Osteoblast (primary cell): ENCODE measurements at regions not wholly inside any gene's neighbourhood (a gene's known extent, or its start where the extent isn't known, plus 50 kb on each side); places are given as distances from the start of the nearest gene placed in this dataset.

Experiments
- DNase-seq: peaks from one replicate; pipeline ENCODE4 v3.0.0; 2011; ENCODE audit warnings: low spot score, mixed read lengths; ENCODE audit not compliant: insufficient read length; ENCODE audit errors: missing footprints
- H2AFZ ChIP-seq: 2 replicates; pipeline ENCODE4 v1.6.0; 2011; ENCODE audit warnings: mild to moderate bottlenecking, low read length
- H3K27ac ChIP-seq: 2 replicates; pipeline ENCODE4 v1.5.1; 2011; ENCODE audit warnings: mild to moderate bottlenecking, low read depth, low read length, moderate library complexity
- H3K27me3 ChIP-seq: 2 replicates; pipeline ENCODE4 v1.6.0; 2012; ENCODE audit warnings: mild to moderate bottlenecking, control low read depth, inconsistent platforms, low read length, moderate library complexity; ENCODE audit not compliant: insufficient read depth
- H3K36me3 ChIP-seq: 2 replicates; pipeline ENCODE4 v1.5.1; 2011; ENCODE audit warnings: mild to moderate bottlenecking, low read length, control low read depth, moderate library complexity; ENCODE audit not compliant: insufficient read depth
- H3K4me1 ChIP-seq: 2 replicates; pipeline ENCODE4 v1.5.1; 2011; ENCODE audit warnings: mild to moderate bottlenecking, low read length, control low read depth, moderate library complexity; ENCODE audit not compliant: insufficient read depth
- H3K4me2 ChIP-seq: 2 replicates; pipeline ENCODE4 v1.6.0; 2011; ENCODE audit warnings: mild to moderate bottlenecking, low read length; ENCODE audit not compliant: insufficient read depth
- H3K4me3 ChIP-seq: fragments of 200-600 bp; sonication (generic); 3 replicates; pipeline ENCODE4 v1.5.1; 2012; ENCODE audit warnings: mild to moderate bottlenecking, low read length, inconsistent platforms; ENCODE audit not compliant: insufficient read depth
- H3K79me2 ChIP-seq: 2 replicates; pipeline ENCODE4 v1.6.0; 2012; ENCODE audit warnings: mild to moderate bottlenecking, low read length, control low read depth, inconsistent platforms; ENCODE audit not compliant: insufficient read depth
- H3K9me3 ChIP-seq: 2 replicates; pipeline ENCODE4 v1.5.1; 2011; ENCODE audit warnings: low read depth, low read length, control low read depth
- H4K20me1 ChIP-seq: 2 replicates; pipeline ENCODE4 v1.6.0; 2012; ENCODE audit warnings: mild to moderate bottlenecking, low read length, control low read depth; ENCODE audit not compliant: insufficient read depth
- CTCF ChIP-seq: IDR thresholded peaks from 2 replicates; pipeline ENCODE4 v1.5.1; 2011; ENCODE audit warnings: mild to moderate bottlenecking, low read depth, low read length, moderate library complexity; ENCODE audit errors: extremely low read depth

GRCh38 chr5:173557123-173557903 is 59.1 kb downstream of the BOD1 start:
- no peaks in the 10 kb centered on the region for H3K36me3 ChIP-seq
- H3K4me3 ChIP-seq: no peak overlapping the region
- no peak for TF ChIP-seq CTCF
- H2AFZ ChIP-seq: peak overlapping the region; percentile 33
- no peaks in the 10 kb centered on the region for H3K79me2 ChIP-seq
- H3K4me1 ChIP-seq: peaks cover 7% of the 10 kb centered on the region
- H3K9me3 ChIP-seq: no peaks in the 10 kb centered on the region
- no peaks in the 10 kb centered on the region for H4K20me1 ChIP-seq
- no peaks in the 10 kb centered on the region for H3K27me3 ChIP-seq
- no peak for DNase-seq
- H3K27ac ChIP-seq: no peak overlapping the region
- no peak overlapping the region for H3K4me2 ChIP-seq

GRCh38 chr5:173556142-173557028 is 60.1 kb downstream of the BOD1 start:
- Histone ChIP-seq H3K27ac (no peak overlapping the region), H3K4me2 (no peak overlapping the region), H3K4me1 (peaks cover 7% of the 10 kb centered on the region), H3K27me3 (no peaks in the 10 kb centered on the region), H3K79me2 (no peaks in the 10 kb centered on the region), H2AFZ (peak overlapping the region; percentile 33), H3K36me3 (no peaks in the 10 kb centered on the region), H3K4me3 (no peak overlapping the region), H3K9me3 (no peaks in the 10 kb centered on the region), H4K20me1 (no peaks in the 10 kb centered on the region)
- no peak for TF ChIP-seq CTCF
- DNase-seq: no peak

GRCh38 chr5:173554989-173555705 is 61.3 kb downstream of the BOD1 start:
- no peak overlapping the region for H3K27ac ChIP-seq

More at GRCh38 chr5:173554989-173555705, 61.3 kb downstream of the BOD1 start:
- Histone ChIP-seq H3K36me3 (no peaks in the 10 kb centered on the region), H3K4me1 (peaks cover 7% of the 10 kb centered on the region), H3K27me3 (no peaks in the 10 kb centered on the region), H2AFZ (peak overlapping the region; percentile 79), H3K4me3 (peak overlapping the region; percentile 45), H3K4me2 (peak overlapping the region; percentile 54), H4K20me1 (no peaks in the 10 kb centered on the region), H3K9me3 (no peaks in the 10 kb centered on the region), H3K79me2 (no peaks in the 10 kb centered on the region)
- DNase-seq: no peak
- no peak for TF ChIP-seq CTCF
